ENCODE measurements at regions not wholly inside any gene's neighbourhood (a gene's known extent, or its start where the extent isn't known, plus 50 kb on each side); places are given as distances from the start of the nearest gene placed in this dataset.

DNA sequence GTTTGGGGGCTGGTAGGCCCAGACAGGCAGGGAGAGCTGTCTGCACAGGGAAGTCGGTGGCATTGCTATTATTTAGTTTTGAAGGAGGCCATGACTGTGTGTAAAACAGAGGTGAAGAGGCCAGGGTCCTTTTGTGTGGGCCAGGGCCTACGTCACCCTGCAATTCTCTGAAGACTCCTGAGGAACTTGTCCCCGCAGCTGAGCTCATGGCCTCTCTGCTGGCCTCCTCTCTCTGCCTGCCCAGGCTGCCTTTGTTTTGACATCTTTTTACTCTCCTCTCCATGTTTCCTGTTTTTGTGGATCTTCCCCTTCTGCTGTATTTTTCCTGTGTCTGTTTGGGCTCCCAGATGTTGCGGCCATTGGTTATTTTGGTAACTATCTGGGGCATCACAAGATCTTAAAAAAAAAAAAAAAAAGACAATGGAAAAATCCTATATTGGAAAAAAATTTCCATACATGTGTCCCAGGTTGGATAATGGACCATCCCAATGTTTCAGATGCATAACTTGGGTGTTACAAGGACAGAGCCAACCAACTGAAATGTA, 280.7 kb downstream of the RPS6KC1 start:
- H3K4me3 ChIP-seq (ENCODE audit: low read depth, low read length), result no peak overlapping the region
- no peak for DNase-seq (ENCODE audit: low read depth)
- TF ChIP-seq, protein P1, sequence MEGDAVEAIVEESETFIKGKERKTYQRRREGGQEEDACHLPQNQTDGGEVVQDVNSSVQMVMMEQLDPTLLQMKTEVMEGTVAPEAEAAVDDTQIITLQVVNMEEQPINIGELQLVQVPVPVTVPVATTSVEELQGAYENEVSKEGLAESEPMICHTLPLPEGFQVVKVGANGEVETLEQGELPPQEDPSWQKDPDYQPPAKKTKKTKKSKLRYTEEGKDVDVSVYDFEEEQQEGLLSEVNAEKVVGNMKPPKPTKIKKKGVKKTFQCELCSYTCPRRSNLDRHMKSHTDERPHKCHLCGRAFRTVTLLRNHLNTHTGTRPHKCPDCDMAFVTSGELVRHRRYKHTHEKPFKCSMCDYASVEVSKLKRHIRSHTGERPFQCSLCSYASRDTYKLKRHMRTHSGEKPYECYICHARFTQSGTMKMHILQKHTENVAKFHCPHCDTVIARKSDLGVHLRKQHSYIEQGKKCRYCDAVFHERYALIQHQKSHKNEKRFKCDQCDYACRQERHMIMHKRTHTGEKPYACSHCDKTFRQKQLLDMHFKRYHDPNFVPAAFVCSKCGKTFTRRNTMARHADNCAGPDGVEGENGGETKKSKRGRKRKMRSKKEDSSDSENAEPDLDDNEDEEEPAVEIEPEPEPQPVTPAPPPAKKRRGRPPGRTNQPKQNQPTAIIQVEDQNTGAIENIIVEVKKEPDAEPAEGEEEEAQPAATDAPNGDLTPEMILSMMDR (IDR thresholded peaks at IDR 0.05; ENCODE audit: low read depth, low read length, missing control alignments), result no peak

DNA sequence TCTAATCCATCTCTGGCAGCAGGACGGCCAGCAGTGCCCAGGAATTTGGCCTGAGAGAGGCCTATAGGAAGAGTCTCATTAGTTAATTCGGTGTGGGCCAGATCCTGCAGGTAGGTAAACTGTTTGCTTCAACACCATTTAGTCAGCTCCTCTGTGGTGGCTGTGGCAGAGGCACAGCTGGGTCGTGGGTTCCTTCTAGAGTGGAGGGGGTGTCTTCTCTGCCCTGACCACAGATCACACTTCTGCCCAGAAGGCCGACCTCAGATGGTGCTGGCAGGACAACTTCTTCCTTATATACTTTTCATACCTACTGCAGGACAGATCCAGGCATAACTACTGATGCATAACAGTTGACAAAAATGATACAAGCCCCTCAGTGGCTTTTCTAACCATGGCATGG, 281.4 kb downstream of the RPS6KC1 start:
- H3K4me3 ChIP-seq (ENCODE audit: low read depth, low read length), result no peak overlapping the region
- DNase-seq (ENCODE audit: low read depth), result no peak
- TF ChIP-seq, protein P1 (IDR thresholded peaks at IDR 0.05; ENCODE audit: low read depth, low read length, missing control alignments), result no peak

DNA sequence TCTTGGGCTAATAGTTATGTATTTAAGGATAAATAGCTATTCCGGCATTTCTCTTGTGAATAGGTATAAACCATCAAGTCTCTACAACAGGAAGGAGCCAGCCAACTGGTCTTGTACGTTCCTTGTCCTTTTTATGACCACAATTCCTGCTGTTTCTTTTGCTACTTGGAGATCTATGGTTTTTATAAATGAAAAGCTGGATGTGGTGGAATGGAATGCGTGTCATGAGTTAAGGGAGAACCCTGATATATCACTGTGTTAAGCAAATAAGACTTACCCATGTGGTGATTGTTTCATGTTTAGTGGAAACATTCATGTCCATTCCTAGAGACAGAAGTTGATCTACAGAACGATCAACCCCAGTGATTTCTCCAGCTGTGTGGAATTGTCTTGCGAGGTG, 282.1 kb downstream of the RPS6KC1 start:
- TF ChIP-seq, protein P1 (IDR thresholded peaks at IDR 0.05; ENCODE audit: low read depth, low read length, missing control alignments), result no peak
- DNase-seq (ENCODE audit: low read depth), result no peak
- no peak overlapping the region for H3K4me3 ChIP-seq (ENCODE audit: low read depth, low read length)

DNA sequence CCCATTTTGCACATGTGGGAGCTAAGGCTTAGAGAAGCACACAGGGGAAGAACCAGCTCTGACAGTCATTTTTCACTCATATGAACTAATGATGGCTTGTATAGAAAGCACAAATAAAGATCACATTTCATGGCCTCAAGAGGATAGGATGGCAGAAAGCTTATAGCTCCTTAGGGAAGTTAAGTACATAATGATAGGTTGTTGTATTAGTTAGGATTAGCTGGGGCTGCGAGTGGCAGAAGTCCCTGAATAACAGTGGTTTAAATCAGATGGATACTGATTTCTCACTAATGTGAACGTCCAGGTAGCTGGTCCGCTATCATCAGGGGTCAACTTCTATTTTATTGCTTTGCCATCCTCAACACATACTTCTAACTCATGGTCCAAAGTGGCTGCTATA, 284.0 kb downstream of the RPS6KC1 start:
- TF ChIP-seq, protein P1 (IDR thresholded peaks at IDR 0.05; ENCODE audit: low read depth, low read length, missing control alignments), result no peak
- no peak for DNase-seq (ENCODE audit: low read depth)
- no peak overlapping the region for H3K4me3 ChIP-seq (ENCODE audit: low read depth, low read length)

DNA sequence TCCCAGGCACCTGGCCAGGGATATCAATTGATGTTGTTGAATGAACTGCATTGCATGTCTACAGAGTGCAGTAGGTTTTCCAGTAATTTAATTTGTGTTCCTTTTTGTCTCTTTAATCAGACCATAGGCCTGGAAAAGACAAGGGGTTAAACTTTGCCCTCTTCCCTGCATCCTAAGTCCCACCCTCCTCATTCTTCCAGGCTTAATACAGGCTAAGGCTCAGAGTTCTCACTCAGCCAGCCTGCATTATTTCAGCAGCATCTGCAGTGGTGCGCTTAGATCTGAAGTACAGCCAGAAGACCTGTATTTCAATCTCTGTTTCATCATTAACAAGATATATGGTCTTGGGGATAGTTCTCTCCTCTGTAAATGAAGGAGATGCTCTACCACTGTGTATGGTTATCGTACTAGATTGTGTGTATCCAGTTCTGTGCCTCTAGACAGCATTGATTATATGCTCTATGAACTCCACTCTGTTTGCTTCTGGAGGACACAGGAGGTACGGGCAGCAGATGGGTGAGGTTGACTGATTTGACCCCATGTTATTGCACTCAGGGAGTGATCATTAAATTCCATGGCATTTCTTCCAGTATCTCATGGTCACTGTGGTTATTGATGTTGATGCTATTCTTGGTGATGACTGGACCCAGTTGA, 286.1 kb downstream of the RPS6KC1 start:
- no peak overlapping the region for H3K4me3 ChIP-seq (ENCODE audit: low read depth, low read length)
- DNase-seq (ENCODE audit: low read depth), result no peak
- TF ChIP-seq, protein P1 (IDR thresholded peaks at IDR 0.05; ENCODE audit: low read depth, low read length, missing control alignments), result no peak

DNA sequence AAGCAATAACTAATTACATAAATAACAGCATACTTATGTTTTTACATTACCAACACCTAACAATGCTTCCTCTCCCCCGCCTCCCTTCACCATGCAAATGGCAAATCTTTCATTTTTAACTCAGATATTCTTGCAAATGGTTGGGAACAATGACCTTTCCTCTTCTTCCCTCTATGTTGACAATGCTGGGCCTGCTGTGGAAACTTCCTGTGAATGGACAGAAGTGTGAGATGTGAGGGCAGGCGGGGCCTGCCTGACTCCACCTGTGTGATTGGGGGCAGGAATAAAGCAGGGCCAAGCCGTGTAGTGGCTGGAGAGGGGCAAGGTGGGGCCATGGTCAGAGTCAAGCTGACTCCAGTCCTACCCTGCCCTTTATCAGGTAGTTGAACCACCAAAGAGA, 289.6 kb downstream of the RPS6KC1 start:
- no peak overlapping the region for H3K4me3 ChIP-seq (ENCODE audit: low read depth, low read length)
- no peak for DNase-seq (ENCODE audit: low read depth)
- TF ChIP-seq, protein P1 (IDR thresholded peaks at IDR 0.05; ENCODE audit: low read depth, low read length, missing control alignments), result no peak

DNA sequence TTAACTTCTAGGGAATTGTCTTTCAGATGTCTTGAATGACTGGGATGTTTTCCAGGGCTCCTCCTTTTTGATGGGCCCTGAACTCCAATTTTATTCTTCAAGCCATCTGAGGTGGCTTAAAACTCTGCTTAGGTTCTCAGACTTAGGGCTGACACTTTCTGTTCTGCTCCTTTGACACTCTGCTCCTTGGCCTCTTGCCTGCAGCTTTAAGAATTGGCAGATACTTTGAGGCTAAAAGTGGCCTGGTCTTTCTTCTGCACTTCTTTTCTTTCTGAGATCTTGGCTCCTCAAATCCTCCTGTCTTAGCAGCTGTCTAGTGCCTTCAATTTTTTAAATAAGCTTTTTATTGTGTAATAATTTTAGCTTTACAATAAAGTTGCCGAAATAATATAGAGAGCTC, 294.6 kb downstream of the RPS6KC1 start:
- TF ChIP-seq, protein P1 (IDR thresholded peaks at IDR 0.05; ENCODE audit: low read depth, low read length, missing control alignments), result no peak
- no peak overlapping the region for H3K4me3 ChIP-seq (ENCODE audit: low read depth, low read length)
- DNase-seq (ENCODE audit: low read depth), result no peak

Data from GM12864 (cell line).